Upper lobe of left lung (tissue), 6 donors: ENCODE measurements at regions not wholly inside any gene's neighbourhood (a gene's known extent, or its start where the extent isn't known, plus 50 kb on each side); places are given as distances from the start of the nearest gene placed in this dataset.
A peak's percentile ranks its signal among the peaks of the same experiment; 100 is the strongest.

ENCODE experiments used
- ATAC-seq, 2 donors: fragments of 200-7000 bp; cut with Tn5 transposase; one replicate each; pipeline ENCODE4 v1.9.1; 2022; ENCODE audit warnings: mild to moderate bottlenecking in 2 of 2, moderate library complexity in 2 of 2; ENCODE audit not compliant: low FRiP score in 2 of 2
- DNase-seq, 2 donors: peaks; one replicate each; pipeline ENCODE4 v3.0.0-alpha.2; 2019 to 2020
- H3K27ac ChIP-seq, 4 donors: fragments of 200-600 bp; sonication (generic); one replicate each; pipeline ENCODE4 v1.5.1; 2016 to 2019
- H3K27me3 ChIP-seq, 4 donors: fragments of 200-600 bp; sonication (generic); one replicate each; pipeline ENCODE4 v1.5.1; 2017 to 2019
- H3K36me3 ChIP-seq, 4 donors: fragments of 200-600 bp; sonication (generic); one replicate each; pipeline ENCODE4 v1.5.1; 2016 to 2019
- H3K4me1 ChIP-seq, 4 donors: fragments of 200-600 bp; sonication (generic); one replicate each; pipeline ENCODE4 v1.5.1; 2018 to 2019
- H3K4me3 ChIP-seq, 4 donors: fragments of 200-600 bp; sonication (generic); one replicate each; pipeline ENCODE4 v1.5.1; 2017 to 2019; ENCODE audit warnings: mild to moderate bottlenecking in 2 of 4, moderate library complexity in 1 of 4
- H3K9me3 ChIP-seq, 4 donors: fragments of 200-600 bp; sonication (generic); one replicate each; pipeline ENCODE4 v1.5.1; 2018 to 2019
- EP300 ChIP-seq, 4 donors: sonication (generic); formaldehyde crosslinking; IDR thresholded peaks; one replicate each; pipeline ENCODE4 v1.5.1; 2017; ENCODE audit warnings: antibody characterized with exemption in 4 of 4, control low read depth in 2 of 4
- POLR2A ChIP-seq, 4 donors: fragments of 450-650 bp; IDR thresholded peaks; one replicate each; pipeline ENCODE4 v1.5.1; 2016 to 2017; ENCODE audit warnings: antibody characterized with exemption in 4 of 4, mild to moderate bottlenecking in 2 of 4
- POLR2AphosphoS5 ChIP-seq, 2 donors: sonication (generic); formaldehyde crosslinking; IDR thresholded peaks; one replicate each; pipeline ENCODE4 v1.5.1; 2017; ENCODE audit warnings: antibody characterized with exemption in 2 of 2
- WGBS, 2 donors: methylation state at CpG; one replicate each; pipeline ENCODE4 v1.1.5; 2017 to 2018; 5-methylcytosine and 5-hydroxymethylcytosine counted together
- TF ChIP-seq, protein P1 (sequence below), 6 experiments: fragments of 450-650 bp in 4 of 6; fragments of 200-600 bp in 2 of 6; sonication (generic) in 2 of 6; IDR thresholded peaks; one replicate each; pipeline ENCODE4 v1.5.1; 2016 to 2019; ENCODE audit warnings: antibody characterized with exemption in 6 of 6
- donor health status: DM: no; HTN: no; CAD: no; lungs with moderate emphysema.
- donor health status: DM: no; HTN: yes; CAD: no; lungs with severe emphysema.

DNA sequence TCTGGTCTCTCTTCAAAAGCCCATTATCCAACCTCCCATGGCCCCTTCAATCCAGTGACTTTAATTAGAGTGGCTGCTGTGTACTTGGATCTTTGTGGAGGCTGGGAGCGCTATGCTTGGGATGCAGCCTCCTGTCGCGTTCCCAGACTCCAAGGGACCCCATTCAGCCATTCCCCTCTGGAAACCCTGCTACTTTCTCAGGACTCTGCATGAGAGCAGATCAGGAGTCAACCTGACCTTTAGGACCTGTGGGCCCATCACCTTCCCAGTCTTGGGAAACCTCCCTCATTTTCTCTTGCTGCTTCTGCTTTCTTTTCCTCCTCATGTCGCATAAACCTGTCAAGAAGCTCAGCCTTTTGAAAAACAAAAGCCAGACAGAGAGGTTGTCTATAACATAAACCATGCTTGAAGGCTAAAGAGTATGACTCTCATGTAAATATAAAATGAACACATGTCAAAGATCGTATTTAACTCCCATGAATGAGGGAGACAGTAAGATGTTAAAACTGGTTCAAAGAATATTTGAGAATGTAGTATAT is 143.1 kb upstream of the PELI1 start:
- peaks cover 5 to 16% (median 11%) of the 10 kb centered on the region in 4 donors for H3K4me1 ChIP-seq
- 96% methylated on average over 5 of the region's 5 CpGs for WGBS, 2 donors
- H3K4me3 ChIP-seq, result no peak overlapping the region
- H3K27me3 ChIP-seq, result no peaks in the 10 kb centered on the region
- H3K9me3 ChIP-seq, result no peaks in the 10 kb centered on the region
- DNase-seq, result no peak
- no peak for ATAC-seq
- H3K36me3 ChIP-seq, result no peaks in the 10 kb centered on the region
- TF ChIP-seq POLR2A (IDR thresholded peaks at IDR 0.05), result no peak
- no peak for TF ChIP-seq EP300 (IDR thresholded peaks at IDR 0.05)
- TF ChIP-seq, protein P1, sequence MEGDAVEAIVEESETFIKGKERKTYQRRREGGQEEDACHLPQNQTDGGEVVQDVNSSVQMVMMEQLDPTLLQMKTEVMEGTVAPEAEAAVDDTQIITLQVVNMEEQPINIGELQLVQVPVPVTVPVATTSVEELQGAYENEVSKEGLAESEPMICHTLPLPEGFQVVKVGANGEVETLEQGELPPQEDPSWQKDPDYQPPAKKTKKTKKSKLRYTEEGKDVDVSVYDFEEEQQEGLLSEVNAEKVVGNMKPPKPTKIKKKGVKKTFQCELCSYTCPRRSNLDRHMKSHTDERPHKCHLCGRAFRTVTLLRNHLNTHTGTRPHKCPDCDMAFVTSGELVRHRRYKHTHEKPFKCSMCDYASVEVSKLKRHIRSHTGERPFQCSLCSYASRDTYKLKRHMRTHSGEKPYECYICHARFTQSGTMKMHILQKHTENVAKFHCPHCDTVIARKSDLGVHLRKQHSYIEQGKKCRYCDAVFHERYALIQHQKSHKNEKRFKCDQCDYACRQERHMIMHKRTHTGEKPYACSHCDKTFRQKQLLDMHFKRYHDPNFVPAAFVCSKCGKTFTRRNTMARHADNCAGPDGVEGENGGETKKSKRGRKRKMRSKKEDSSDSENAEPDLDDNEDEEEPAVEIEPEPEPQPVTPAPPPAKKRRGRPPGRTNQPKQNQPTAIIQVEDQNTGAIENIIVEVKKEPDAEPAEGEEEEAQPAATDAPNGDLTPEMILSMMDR (IDR thresholded peaks at IDR 0.05), result no peak
- no peak for TF ChIP-seq POLR2AphosphoS5 (IDR thresholded peaks at IDR 0.05)
- H3K27ac ChIP-seq, result no peak overlapping the region

DNA sequence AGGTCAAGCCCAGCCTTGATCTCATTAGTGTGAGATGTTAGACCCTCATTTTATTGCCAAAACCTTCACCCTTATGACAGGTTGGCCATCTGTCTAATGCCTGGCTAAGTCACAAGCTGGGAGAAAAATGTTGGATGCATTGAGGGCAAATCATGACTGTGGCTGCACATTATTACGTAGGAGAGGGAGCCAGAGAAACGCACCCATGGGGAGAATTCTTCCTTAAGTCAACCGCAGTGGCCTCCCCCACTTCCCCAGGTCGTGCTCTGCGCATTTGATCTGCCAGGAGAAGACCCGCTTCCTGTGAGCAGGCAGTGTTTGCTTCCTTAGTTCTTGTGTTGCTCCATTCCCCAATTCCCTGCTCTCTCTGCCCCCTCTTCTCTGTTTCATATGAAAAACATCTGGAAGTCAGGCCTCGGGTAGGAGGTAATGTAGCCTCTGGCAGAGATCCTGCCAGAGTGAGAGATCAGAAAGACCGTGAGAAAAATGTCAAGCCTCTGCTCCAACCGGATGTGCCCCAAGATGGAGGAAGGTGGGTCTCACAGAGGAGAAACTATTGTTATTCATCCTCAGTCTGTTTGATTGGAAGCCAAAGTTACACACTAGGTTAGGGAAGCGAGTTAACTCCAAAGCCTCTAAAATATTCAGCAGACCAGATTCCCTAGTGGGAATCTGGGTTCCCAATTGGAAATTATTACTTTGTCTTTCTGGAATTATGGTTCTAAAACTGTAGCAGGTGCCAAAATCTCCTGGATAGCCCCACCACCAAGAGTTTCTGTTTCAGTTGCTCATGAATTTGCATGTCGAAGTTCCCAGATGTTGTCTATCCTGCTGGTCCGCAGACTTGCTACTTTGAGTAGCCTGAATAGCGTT is 144.3 kb upstream of the PELI1 start:
- H3K4me1 ChIP-seq, result peaks cover 5 to 10% (median 7%) of the 10 kb centered on the region in 4 donors
- H3K36me3 ChIP-seq, result no peaks in the 10 kb centered on the region
- 68 to 70% methylated on average over 13 of the region's 13 CpGs for WGBS, 2 donors
- no peak for TF ChIP-seq POLR2AphosphoS5 (IDR thresholded peaks at IDR 0.05)
- TF ChIP-seq POLR2A (IDR thresholded peaks at IDR 0.05), result no peak
- no peak for TF ChIP-seq EP300 (IDR thresholded peaks at IDR 0.05)
- TF ChIP-seq, protein P1 (IDR thresholded peaks at IDR 0.05), result no peak
- no peak overlapping the region for H3K4me3 ChIP-seq
- no peaks in the 10 kb centered on the region for H3K27me3 ChIP-seq
- ATAC-seq (peak in 1 of 2 donors; percentile 71), DNase-seq (no peak)
- no peaks in the 10 kb centered on the region for H3K9me3 ChIP-seq
- peak overlapping the region in 1 of 4 donors; percentile 19 for H3K27ac ChIP-seq

DNA sequence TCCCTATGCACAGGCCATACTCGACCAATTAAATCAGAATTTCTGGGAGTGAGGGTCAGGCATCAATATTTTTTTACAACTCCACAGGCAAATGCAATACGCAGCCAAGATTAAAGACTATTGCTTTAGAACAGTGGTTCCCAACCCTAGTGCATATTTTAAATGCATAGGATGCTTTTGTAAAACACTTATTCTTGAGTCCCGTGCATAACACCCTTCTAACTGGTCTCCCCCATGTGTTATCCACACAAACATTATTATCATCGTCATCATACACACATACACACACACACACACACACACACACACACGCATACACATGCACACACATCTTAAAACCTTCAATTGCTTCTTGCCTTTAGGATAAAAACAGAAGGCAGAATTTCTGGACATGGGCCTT is 145.0 kb upstream of the PELI1 start:
- Histone ChIP-seq H3K27ac (peak overlapping the region in 1 of 4 donors; percentile 19), H3K4me1 (peaks cover 0 to 5% (median 2%) of the 10 kb centered on the region in 4 donors), H3K36me3 (no peaks in the 10 kb centered on the region), H3K9me3 (no peaks in the 10 kb centered on the region), H3K27me3 (no peaks in the 10 kb centered on the region), H3K4me3 (no peak overlapping the region)
- DNase-seq (no peak), ATAC-seq (no peak)
- TF ChIP-seq, protein P1 (IDR thresholded peaks at IDR 0.05), result no peak
- TF ChIP-seq EP300 (IDR thresholded peaks at IDR 0.05), result no peak
- WGBS, 2 donors, result 67 to 73% methylated on average over 5 of the region's 5 CpGs

DNA sequence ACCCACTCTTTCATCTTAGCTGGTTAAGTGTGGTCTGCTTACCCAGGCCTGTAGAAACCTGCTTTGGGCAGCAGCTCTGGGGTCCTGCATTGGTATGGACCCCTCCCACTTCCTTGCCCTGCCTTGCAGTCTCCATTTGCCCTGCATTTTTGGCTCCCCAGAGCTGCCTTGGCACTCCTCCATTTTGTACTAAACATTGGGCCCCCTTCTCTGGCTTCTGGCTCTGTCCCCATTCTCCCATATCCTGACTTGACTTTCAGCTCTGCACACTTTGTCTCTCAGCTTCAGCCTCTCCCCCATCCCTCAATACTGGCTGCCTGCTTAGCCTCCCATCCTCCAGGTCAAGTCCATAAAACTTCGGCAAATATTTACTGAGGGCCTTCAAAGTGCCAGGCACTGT is 145.5 kb upstream of the PELI1 start:
- H3K9me3 ChIP-seq, result no peaks in the 10 kb centered on the region
- no peak for DNase-seq
- WGBS, 2 donors, result 83 to 88% methylated on average over 1 of the region's 1 CpG
- H3K27me3 ChIP-seq, result no peaks in the 10 kb centered on the region
- peaks cover 0 to 3% (median 0%) of the 10 kb centered on the region in 4 donors for H3K4me1 ChIP-seq
- no peak for ATAC-seq
- H3K4me3 ChIP-seq, result no peak overlapping the region
- no peak for TF ChIP-seq POLR2A (IDR thresholded peaks at IDR 0.05)
- no peak for TF ChIP-seq POLR2AphosphoS5 (IDR thresholded peaks at IDR 0.05)
- no peak for TF ChIP-seq EP300 (IDR thresholded peaks at IDR 0.05)
- TF ChIP-seq, protein P1 (IDR thresholded peaks at IDR 0.05), result no peak
- H3K36me3 ChIP-seq, result no peaks in the 10 kb centered on the region
- no peak overlapping the region for H3K27ac ChIP-seq
